HEK293T (cell line): ENCODE measurements at regions not wholly inside any gene's neighbourhood (a gene's known extent, or its start where the extent isn't known, plus 50 kb on each side); places are given as distances from the start of the nearest gene placed in this dataset.
"Not testable (repeated sequence)": the region's sequence is repeated elsewhere in the genome, so short reads cannot be mapped to it uniquely, and the experiment has no call there.

ENCODE experiments used
- CTCF ChIA-PET: fragments of 350-600 bp; formaldehyde crosslinking; extraction: SDS; loops from one replicate; lab custom pipeline; 2021; ENCODE audit warnings: antibody characterized with exemption, inconsistent platforms; lab: Yijun Ruan, JAX
- POLR2A ChIA-PET: fragments of 350-600 bp; formaldehyde crosslinking; extraction: SDS; loops from one replicate; lab custom pipeline; 2020; ENCODE audit warnings: antibody characterized with exemption, inconsistent platforms; lab: Yijun Ruan, JAX
- DNase-seq: peaks from one replicate; pipeline ENCODE4 v3.0.0; 2012; ENCODE audit warnings: mixed read lengths; ENCODE audit errors: extremely low spot score
- ARNT ChIP-seq: fragments of 450-650 bp; IDR thresholded peaks from 2 replicates; pipeline ENCODE4 v1.6.1; 2017; ENCODE audit warnings: mild to moderate bottlenecking
- BHLHE40 ChIP-seq: fragments of 450-650 bp; IDR thresholded peaks from 2 replicates; pipeline ENCODE4 v1.6.1; 2016; ENCODE audit warnings: mild to moderate bottlenecking, moderate library complexity, borderline replicate concordance
- CTBP1 ChIP-seq: fragments of 450-650 bp; IDR thresholded peaks from 2 replicates; pipeline ENCODE4 v1.6.1; 2016; ENCODE audit warnings: borderline replicate concordance
- ELF4 ChIP-seq: fragments of 450-650 bp; IDR thresholded peaks from 2 replicates; pipeline ENCODE4 v1.6.1; 2017; ENCODE audit warnings: antibody characterized with exemption
- FOXA1 ChIP-seq: fragments of 450-650 bp; IDR thresholded peaks from 2 replicates; pipeline ENCODE4 v1.6.1; 2016; ENCODE audit warnings: mild to moderate bottlenecking
- FOXK2 ChIP-seq: fragments of 450-650 bp; IDR thresholded peaks from 2 replicates; pipeline ENCODE4 v1.6.1; 2016; ENCODE audit warnings: mild to moderate bottlenecking
- FOXM1 ChIP-seq: fragments of 450-650 bp; IDR thresholded peaks from 2 replicates; pipeline ENCODE4 v1.6.1; 2017; ENCODE audit warnings: mild to moderate bottlenecking, borderline replicate concordance
- HDGF ChIP-seq: fragments of 450-650 bp; IDR thresholded peaks from 2 replicates; pipeline ENCODE4 v1.6.1; 2017; ENCODE audit warnings: antibody characterized with exemption, borderline replicate concordance
- L3MBTL2 ChIP-seq: fragments of 450-650 bp; conservative IDR thresholded peaks from 2 replicates; pipeline ENCODE4 v1.6.1; 2016; ENCODE audit warnings: mild to moderate bottlenecking
- LEF1 ChIP-seq: fragments of 450-650 bp; IDR thresholded peaks from 2 replicates; pipeline ENCODE4 v1.6.1; 2017; ENCODE audit warnings: mild to moderate bottlenecking, borderline replicate concordance
- NFRKB ChIP-seq: fragments of 450-650 bp; IDR thresholded peaks from 2 replicates; pipeline ENCODE4 v1.6.1; 2016; ENCODE audit warnings: mild to moderate bottlenecking, moderate library complexity
- SP1 ChIP-seq: fragments of 450-650 bp; IDR thresholded peaks from 2 replicates; pipeline ENCODE4 v1.6.1; 2017
- SUZ12 ChIP-seq: fragments of 450-650 bp; IDR thresholded peaks from 2 replicates; pipeline ENCODE4 v1.6.1; 2016; ENCODE audit warnings: mild to moderate bottlenecking
- TARDBP ChIP-seq: fragments of 450-650 bp; IDR thresholded peaks from 2 replicates; pipeline ENCODE4 v1.6.1; 2016
- ZNF384 ChIP-seq: fragments of 450-650 bp; IDR thresholded peaks from 2 replicates; pipeline ENCODE4 v1.6.1; 2016
- TF ChIP-seq, protein P1 (sequence below): fragments of 450-650 bp; IDR thresholded peaks from 2 replicates; pipeline ENCODE4 v1.6.1; 2016

DNA sequence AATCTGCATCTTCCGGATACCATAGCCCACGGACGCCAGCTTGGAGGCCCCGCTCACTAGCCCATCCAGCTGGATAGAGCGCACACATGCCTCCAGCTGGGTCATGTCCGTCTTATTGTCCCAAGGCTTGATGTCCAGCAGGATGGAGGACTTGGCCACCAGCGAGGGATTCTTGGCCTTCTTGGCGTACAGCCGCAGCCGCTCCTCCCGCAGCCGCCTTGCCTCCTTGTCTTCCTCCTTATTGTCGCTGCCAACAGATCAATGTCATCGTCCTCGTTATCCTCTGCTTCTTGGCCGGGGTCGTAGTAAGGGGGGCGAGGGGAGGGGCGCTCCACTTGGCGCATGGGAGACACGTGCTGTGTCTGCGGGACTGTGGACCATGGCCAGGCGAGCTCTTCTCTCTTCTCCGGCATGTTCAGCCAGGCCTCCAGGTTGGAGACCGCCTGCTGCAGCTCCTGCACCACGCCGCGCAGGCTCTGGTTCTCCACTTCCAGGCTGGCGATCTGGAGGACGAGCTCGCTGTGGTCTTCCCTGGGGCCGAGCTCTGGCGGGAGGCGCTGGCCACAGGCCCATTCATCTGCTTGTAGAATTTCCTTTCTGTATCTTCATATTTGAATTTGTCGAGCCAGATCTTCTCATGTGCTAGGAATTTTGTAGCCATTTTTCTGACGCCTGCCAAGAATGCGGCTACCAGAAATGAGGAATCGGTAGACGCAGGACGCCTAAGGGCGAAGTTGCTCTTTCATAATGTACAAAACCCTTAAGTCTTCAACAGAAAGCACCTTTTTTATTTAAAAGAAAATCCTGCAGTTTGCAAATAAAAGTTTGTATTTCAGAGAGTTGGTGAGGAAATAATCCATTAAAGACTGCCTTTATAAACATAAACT lies 60.1 kb upstream of the PTPRK start:
- no peak for TF ChIP-seq LEF1
- no peak for TF ChIP-seq HDGF
- no peak for TF ChIP-seq BHLHE40
- no peak for TF ChIP-seq ZNF384
- TF ChIP-seq ELF4, result no peak
- no peak for TF ChIP-seq FOXA1
- TF ChIP-seq, protein P1, sequence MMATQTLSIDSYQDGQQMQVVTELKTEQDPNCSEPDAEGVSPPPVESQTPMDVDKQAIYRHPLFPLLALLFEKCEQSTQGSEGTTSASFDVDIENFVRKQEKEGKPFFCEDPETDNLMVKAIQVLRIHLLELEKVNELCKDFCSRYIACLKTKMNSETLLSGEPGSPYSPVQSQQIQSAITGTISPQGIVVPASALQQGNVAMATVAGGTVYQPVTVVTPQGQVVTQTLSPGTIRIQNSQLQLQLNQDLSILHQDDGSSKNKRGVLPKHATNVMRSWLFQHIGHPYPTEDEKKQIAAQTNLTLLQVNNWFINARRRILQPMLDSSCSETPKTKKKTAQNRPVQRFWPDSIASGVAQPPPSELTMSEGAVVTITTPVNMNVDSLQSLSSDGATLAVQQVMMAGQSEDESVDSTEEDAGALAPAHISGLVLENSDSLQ, result no peak
- TF ChIP-seq SUZ12, result no peak
- no peak for TF ChIP-seq ARNT
- TF ChIP-seq NFRKB, result no peak
- no peak for TF ChIP-seq FOXK2
- no peak for TF ChIP-seq SP1
- no peak for TF ChIP-seq FOXM1
- TF ChIP-seq TARDBP, result no peak
- no peak for TF ChIP-seq CTBP1
- no peak for TF ChIP-seq L3MBTL2
- ChIA-PET CTCF (interaction anchor here (0.6 kb wide), 1 partner anchor 1034 kb away, joined by 6 read pairs; no protein-coding TSS in a partner anchor), POLR2A (no interaction called here)
- DNase-seq, result no peak

DNA sequence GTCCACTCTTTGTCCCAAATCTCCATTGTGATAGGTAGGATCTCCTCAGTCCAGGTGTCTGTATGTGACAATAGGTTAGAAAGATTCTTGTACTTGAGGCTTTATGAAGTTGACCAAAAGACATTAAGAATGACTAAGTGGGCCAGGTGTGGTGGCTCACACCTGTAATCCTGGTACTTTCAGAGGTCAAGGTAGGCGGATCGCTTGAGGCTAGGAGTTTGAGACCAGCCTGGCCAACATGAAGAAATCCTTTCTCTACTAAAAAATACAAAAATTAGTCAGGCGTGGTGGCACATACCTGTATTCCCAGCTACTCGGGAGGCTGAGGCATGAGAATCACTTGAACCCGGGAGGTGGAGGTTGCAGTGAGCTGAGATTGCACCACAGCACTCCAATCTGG lies 54.9 kb upstream of the PTPRK start:
- POLR2A ChIA-PET, DNase-seq, CTCF ChIA-PET: not testable (repeated sequence)

DNA sequence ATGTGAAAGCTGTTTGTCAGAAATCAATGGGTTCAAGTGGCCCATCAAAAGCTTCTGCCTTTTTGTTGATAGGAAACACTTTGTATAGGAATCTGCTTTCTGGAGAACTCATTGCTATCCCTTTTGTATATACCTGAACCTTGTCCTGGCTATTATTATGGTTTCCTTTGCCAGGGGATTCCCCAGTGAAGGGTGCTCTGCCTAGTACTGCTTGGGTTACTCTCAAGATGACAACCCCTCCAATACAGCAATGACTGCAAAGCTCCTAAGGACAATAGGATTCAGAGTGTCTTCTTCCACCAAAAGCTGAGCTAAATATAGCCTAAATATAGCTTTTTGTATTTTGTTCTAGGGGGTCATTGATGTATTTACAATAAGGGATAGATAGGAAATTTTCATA lies 54.0 kb upstream of the PTPRK start:
- DNase-seq, result no peak
- ChIA-PET CTCF (interaction anchor here (0.6 kb wide), 1 partner anchor 21 kb away, joined by 3 read pairs; no protein-coding TSS in a partner anchor), POLR2A (no interaction called here)
- TF ChIP-seq TARDBP, result no peak
- TF ChIP-seq L3MBTL2, result no peak
- no peak for TF ChIP-seq FOXM1
- TF ChIP-seq LEF1, result no peak
- TF ChIP-seq ARNT, result no peak
- TF ChIP-seq SP1, result no peak
- no peak for TF ChIP-seq FOXA1
- no peak for TF ChIP-seq BHLHE40
- no peak for TF ChIP-seq SUZ12
- no peak for TF ChIP-seq CTBP1
- no peak for TF ChIP-seq FOXK2

DNA sequence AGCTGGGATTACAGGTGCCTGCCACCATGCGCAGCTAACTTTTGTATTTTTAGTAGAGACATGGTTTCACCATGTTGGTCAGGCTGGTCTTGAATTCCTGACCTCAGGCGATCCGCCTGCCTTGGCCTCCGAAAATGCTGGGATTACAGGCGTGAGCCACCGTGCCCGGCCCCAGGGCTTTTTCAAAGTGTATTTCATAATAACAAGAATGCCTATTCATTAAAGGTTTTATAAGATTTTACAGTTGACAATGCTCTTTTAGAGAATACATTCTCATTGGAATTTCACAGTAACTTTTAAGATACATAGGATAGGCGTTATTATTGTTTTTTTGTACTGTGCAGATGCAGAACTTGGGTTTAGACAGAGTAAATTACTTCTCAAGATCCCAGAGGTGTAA lies 52.6 kb upstream of the PTPRK start:
- TF ChIP-seq SP1 (no peak), TARDBP (no peak), CTBP1 (no peak), NFRKB (no peak), HDGF (no peak), SUZ12 (no peak), BHLHE40 (no peak), L3MBTL2 (no peak), LEF1 (no peak), ELF4 (no peak), FOXM1 (no peak), ZNF384 (no peak), FOXA1 (no peak)
- CTCF ChIA-PET, result no interaction called here
- POLR2A ChIA-PET, result no interaction called here
- no peak for DNase-seq

DNA sequence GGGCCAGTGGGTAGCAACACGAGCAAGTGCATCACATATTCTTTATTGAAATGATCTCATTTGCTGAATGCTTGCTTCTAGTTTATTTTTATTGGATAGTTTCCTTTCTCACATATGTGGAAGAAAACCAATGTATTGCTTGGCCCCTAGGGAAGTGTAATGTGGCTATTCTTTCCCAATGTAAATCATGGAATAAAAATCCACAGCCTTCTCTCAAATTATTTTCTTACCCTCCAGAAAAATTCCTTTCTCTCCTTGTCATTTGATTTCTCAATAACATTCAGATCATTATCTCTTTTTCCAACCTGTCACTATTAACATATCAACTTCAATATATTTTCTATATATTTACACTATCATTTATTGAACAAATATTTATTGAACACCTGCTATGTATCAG lies 51.9 kb upstream of the PTPRK start:
- CTCF ChIA-PET, result no interaction called here
- no peak for DNase-seq
- no peak for TF ChIP-seq LEF1
- no peak for TF ChIP-seq SUZ12
- TF ChIP-seq, protein P1, result no peak
- no peak for TF ChIP-seq ARNT
- no peak for TF ChIP-seq ZNF384
- no peak for TF ChIP-seq CTBP1
- no peak for TF ChIP-seq TARDBP
- POLR2A ChIA-PET, result no interaction called here

DNA sequence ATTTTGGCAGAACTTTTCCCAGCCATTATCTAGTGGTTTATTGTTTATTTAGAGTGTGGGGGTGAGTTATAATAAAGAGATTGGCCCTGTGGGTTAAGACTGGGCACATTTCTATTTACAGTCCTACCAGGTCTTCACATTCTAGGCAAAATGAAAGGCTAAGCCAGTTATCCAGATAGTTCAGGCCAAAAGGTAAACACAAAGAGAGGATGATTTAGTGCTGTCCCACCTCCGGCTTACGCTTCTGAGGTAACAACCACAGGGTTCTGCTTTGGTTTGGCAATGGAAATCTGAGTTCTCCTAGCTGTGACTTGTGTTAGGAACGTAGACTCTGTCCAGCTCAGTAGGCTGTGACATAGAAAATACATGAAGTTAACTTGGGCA lies 50.3 kb upstream of the PTPRK start:
- DNase-seq, result no peak
- no peak for TF ChIP-seq L3MBTL2
- TF ChIP-seq FOXA1, result no peak
- TF ChIP-seq, protein P1, result no peak
- no peak for TF ChIP-seq BHLHE40
- TF ChIP-seq TARDBP, result no peak
- TF ChIP-seq FOXK2, result no peak
- no peak for TF ChIP-seq HDGF
- TF ChIP-seq NFRKB, result no peak
- no peak for TF ChIP-seq LEF1
- no peak for TF ChIP-seq ZNF384
- no peak for TF ChIP-seq SUZ12
- no peak for TF ChIP-seq CTBP1
- TF ChIP-seq ELF4, result no peak
- TF ChIP-seq FOXM1, result no peak
- no peak for TF ChIP-seq SP1
- no peak for TF ChIP-seq ARNT
- POLR2A ChIA-PET, result no interaction called here
- CTCF ChIA-PET, result no interaction called here
